ENCODE measurements at regions not wholly inside any gene's neighbourhood (a gene's known extent, or its start where the extent isn't known, plus 50 kb on each side); places are given as distances from the start of the nearest gene placed in this dataset.

DNA sequence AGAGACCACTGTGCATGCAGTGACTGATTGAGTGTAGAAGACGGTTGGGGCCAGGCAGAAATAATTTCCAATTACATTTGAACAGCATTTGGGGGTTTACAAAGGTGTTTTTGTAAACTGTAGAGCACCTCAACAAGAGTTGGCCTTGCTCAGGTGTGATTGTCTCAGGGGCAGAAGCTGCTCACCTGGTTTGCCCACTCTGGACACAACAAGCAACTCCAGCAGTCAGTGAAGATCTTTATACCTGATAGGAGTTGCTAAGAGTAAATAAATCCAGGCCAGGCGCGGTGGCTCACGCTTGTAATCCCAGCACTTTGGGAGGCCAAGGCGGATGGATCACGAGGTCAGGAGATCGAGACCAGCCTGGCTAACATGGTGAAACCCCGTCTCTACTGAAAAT, 221.3 kb downstream of the RAB28 start:
- H3K27me3 ChIP-seq (ENCODE audit: control insufficient read depth in 2 of 2, insufficient read depth in 1 of 2, low read length in 1 of 2), result no peaks in the 10 kb centered on the region
- no peaks in the 10 kb centered on the region for H3K4me1 ChIP-seq (ENCODE audit: control insufficient read depth in 2 of 2, insufficient read depth in 2 of 2, low read length in 2 of 2)
- H3K9me3 ChIP-seq (ENCODE audit: control insufficient read depth in 2 of 2, insufficient read depth in 1 of 2, low read length in 1 of 2), result no peaks in the 10 kb centered on the region
- no peak for DNase-seq (ENCODE audit: low read depth in 6 of 9, low spot score in 9 of 9)
- no peaks in the 10 kb centered on the region for H3K36me3 ChIP-seq (ENCODE audit: control insufficient read depth in 2 of 2, insufficient read depth in 2 of 2, low read length in 1 of 2)
- WGBS, result 94% methylated on average over 8 of the region's 8 CpGs
- H3K4me3 ChIP-seq (ENCODE audit: low read length in 2 of 2), result no peak overlapping the region
- H3K27ac ChIP-seq (ENCODE audit: low read depth in 1 of 2, low read length in 1 of 2), result no peak overlapping the region

- no peak for DNase-seq (ENCODE audit: low read depth in 6 of 9, low spot score in 9 of 9)
- Histone ChIP-seq H3K27me3 (ENCODE audit: control insufficient read depth in 2 of 2, insufficient read depth in 1 of 2, low read length in 1 of 2) (no peaks in the 10 kb centered on the region), H3K4me1 (ENCODE audit: control insufficient read depth in 2 of 2, insufficient read depth in 2 of 2, low read length in 2 of 2) (no peaks in the 10 kb centered on the region), H3K27ac (ENCODE audit: low read depth in 1 of 2, low read length in 1 of 2) (no peak overlapping the region), H3K4me3 (ENCODE audit: low read length in 2 of 2) (no peak overlapping the region), H3K36me3 (ENCODE audit: control insufficient read depth in 2 of 2, insufficient read depth in 2 of 2, low read length in 1 of 2) (no peaks in the 10 kb centered on the region), H3K9me3 (ENCODE audit: control insufficient read depth in 2 of 2, insufficient read depth in 1 of 2, low read length in 1 of 2) (no peaks in the 10 kb centered on the region)
- 75% methylated on average over 1 of the region's 1 CpG for WGBS
These were observed 222.5 kb downstream of the RAB28 start for GRCh38 chr4:13261486-13262257.

GRCh38 chr4:13260513-13260912, 223.6 kb downstream of the RAB28 start:
- H3K36me3 ChIP-seq (ENCODE audit: control insufficient read depth in 2 of 2, insufficient read depth in 2 of 2, low read length in 1 of 2), result no peaks in the 10 kb centered on the region
- no peaks in the 10 kb centered on the region for H3K27me3 ChIP-seq (ENCODE audit: control insufficient read depth in 2 of 2, insufficient read depth in 1 of 2, low read length in 1 of 2)
- no peaks in the 10 kb centered on the region for H3K4me1 ChIP-seq (ENCODE audit: control insufficient read depth in 2 of 2, insufficient read depth in 2 of 2, low read length in 2 of 2)
- H3K4me3 ChIP-seq (ENCODE audit: low read length in 2 of 2), result no peak overlapping the region
- WGBS, result 96% methylated on average over 1 of the region's 1 CpG
- H3K9me3 ChIP-seq (ENCODE audit: control insufficient read depth in 2 of 2, insufficient read depth in 1 of 2, low read length in 1 of 2), result no peaks in the 10 kb centered on the region
- no peak overlapping the region for H3K27ac ChIP-seq (ENCODE audit: low read depth in 1 of 2, low read length in 1 of 2)
- no peak for DNase-seq (ENCODE audit: low read depth in 6 of 9, low spot score in 9 of 9)

DNA sequence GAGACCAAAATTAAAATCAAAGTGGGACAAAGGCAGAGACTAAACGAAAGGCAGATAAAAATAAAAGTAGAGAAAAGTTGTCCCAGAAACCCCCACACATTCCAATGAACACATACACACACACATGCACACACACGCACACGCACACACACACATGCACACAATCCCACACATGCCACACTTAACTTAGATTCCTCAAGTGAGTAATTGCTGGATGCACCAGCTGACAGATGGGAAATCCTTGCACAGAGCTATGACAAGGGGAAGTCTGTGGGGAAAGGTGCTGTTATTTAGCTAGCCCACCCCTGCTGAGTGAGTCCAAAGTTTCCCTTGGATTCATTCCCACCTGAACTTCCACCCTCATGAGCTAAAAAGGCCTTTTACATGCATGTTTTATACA, 233.9 kb downstream of the RAB28 start:
- H3K9me3 ChIP-seq (ENCODE audit: control insufficient read depth in 2 of 2, insufficient read depth in 1 of 2, low read length in 1 of 2), result peaks cover 0 to 4% of the 10 kb centered on the region in 2 donors
- 92% methylated on average over 3 of the region's 3 CpGs for WGBS
- no peak overlapping the region for H3K4me3 ChIP-seq (ENCODE audit: low read length in 2 of 2)
- no peaks in the 10 kb centered on the region for H3K27me3 ChIP-seq (ENCODE audit: control insufficient read depth in 2 of 2, insufficient read depth in 1 of 2, low read length in 1 of 2)
- no peaks in the 10 kb centered on the region for H3K4me1 ChIP-seq (ENCODE audit: control insufficient read depth in 2 of 2, insufficient read depth in 2 of 2, low read length in 2 of 2)
- H3K27ac ChIP-seq (ENCODE audit: low read depth in 1 of 2, low read length in 1 of 2), result no peak overlapping the region
- H3K36me3 ChIP-seq (ENCODE audit: control insufficient read depth in 2 of 2, insufficient read depth in 2 of 2, low read length in 1 of 2), result no peaks in the 10 kb centered on the region
- no peak for DNase-seq (ENCODE audit: low read depth in 6 of 9, low spot score in 9 of 9)

- no peaks in the 10 kb centered on the region for H3K4me1 ChIP-seq (ENCODE audit: control insufficient read depth in 2 of 2, insufficient read depth in 2 of 2, low read length in 2 of 2)
These were observed 235.4 kb downstream of the RAB28 start for GRCh38 chr4:13248621-13249298.

GRCh38 chr4:13246107-13246506, 238.0 kb downstream of the RAB28 start:
- Histone ChIP-seq H3K27ac (ENCODE audit: low read depth in 1 of 2, low read length in 1 of 2) (no peak overlapping the region), H3K4me3 (ENCODE audit: low read length in 2 of 2) (no peak overlapping the region), H3K27me3 (ENCODE audit: control insufficient read depth in 2 of 2, insufficient read depth in 1 of 2, low read length in 1 of 2) (no peaks in the 10 kb centered on the region), H3K9me3 (ENCODE audit: control insufficient read depth in 2 of 2, insufficient read depth in 1 of 2, low read length in 1 of 2) (peaks cover 0 to 4% of the 10 kb centered on the region in 2 donors), H3K4me1 (ENCODE audit: control insufficient read depth in 2 of 2, insufficient read depth in 2 of 2, low read length in 2 of 2) (no peaks in the 10 kb centered on the region), H3K36me3 (ENCODE audit: control insufficient read depth in 2 of 2, insufficient read depth in 2 of 2, low read length in 1 of 2) (no peaks in the 10 kb centered on the region)
- WGBS, result 97% methylated on average over 1 of the region's 1 CpG
- DNase-seq (ENCODE audit: low read depth in 6 of 9, low spot score in 9 of 9), result no peak

More at GRCh38 chr4:13248621-13249298, 235.4 kb downstream of the RAB28 start:
- Histone ChIP-seq H3K27ac (ENCODE audit: low read depth in 1 of 2, low read length in 1 of 2) (no peak overlapping the region), H3K4me3 (ENCODE audit: low read length in 2 of 2) (no peak overlapping the region), H3K9me3 (ENCODE audit: control insufficient read depth in 2 of 2, insufficient read depth in 1 of 2, low read length in 1 of 2) (peaks cover 0 to 4% of the 10 kb centered on the region in 2 donors), H3K27me3 (ENCODE audit: control insufficient read depth in 2 of 2, insufficient read depth in 1 of 2, low read length in 1 of 2) (no peaks in the 10 kb centered on the region), H3K36me3 (ENCODE audit: control insufficient read depth in 2 of 2, insufficient read depth in 2 of 2, low read length in 1 of 2) (no peaks in the 10 kb centered on the region)
- no peak for DNase-seq (ENCODE audit: low read depth in 6 of 9, low spot score in 9 of 9)
- 50% methylated on average over 2 of the region's 2 CpGs for WGBS

GRCh38 chr4:13244444-13244843, 239.7 kb downstream of the RAB28 start:
- Histone ChIP-seq H3K36me3 (ENCODE audit: control insufficient read depth in 2 of 2, insufficient read depth in 2 of 2, low read length in 1 of 2) (no peaks in the 10 kb centered on the region), H3K4me3 (ENCODE audit: low read length in 2 of 2) (no peak overlapping the region), H3K9me3 (ENCODE audit: control insufficient read depth in 2 of 2, insufficient read depth in 1 of 2, low read length in 1 of 2) (peaks cover 0 to 4% of the 10 kb centered on the region in 2 donors), H3K27me3 (ENCODE audit: control insufficient read depth in 2 of 2, insufficient read depth in 1 of 2, low read length in 1 of 2) (no peaks in the 10 kb centered on the region), H3K4me1 (ENCODE audit: control insufficient read depth in 2 of 2, insufficient read depth in 2 of 2, low read length in 2 of 2) (no peaks in the 10 kb centered on the region), H3K27ac (ENCODE audit: low read depth in 1 of 2, low read length in 1 of 2) (no peak overlapping the region)
- 46% methylated on average over 2 of the region's 2 CpGs for WGBS
- DNase-seq (ENCODE audit: low read depth in 6 of 9, low spot score in 9 of 9), result no peak

GRCh38 chr4:13243152-13243551, 241.0 kb downstream of the RAB28 start:
- H3K4me1 ChIP-seq (ENCODE audit: control insufficient read depth in 2 of 2, insufficient read depth in 2 of 2, low read length in 2 of 2), result no peaks in the 10 kb centered on the region
- H3K27me3 ChIP-seq (ENCODE audit: control insufficient read depth in 2 of 2, insufficient read depth in 1 of 2, low read length in 1 of 2), result no peaks in the 10 kb centered on the region
- H3K4me3 ChIP-seq (ENCODE audit: low read length in 2 of 2), result no peak overlapping the region
- no peaks in the 10 kb centered on the region for H3K36me3 ChIP-seq (ENCODE audit: control insufficient read depth in 2 of 2, insufficient read depth in 2 of 2, low read length in 1 of 2)
- no peak for DNase-seq (ENCODE audit: low read depth in 6 of 9, low spot score in 9 of 9)
- peaks cover 0 to 4% of the 10 kb centered on the region in 2 donors for H3K9me3 ChIP-seq (ENCODE audit: control insufficient read depth in 2 of 2, insufficient read depth in 1 of 2, low read length in 1 of 2)
- H3K27ac ChIP-seq (ENCODE audit: low read depth in 1 of 2, low read length in 1 of 2), result no peak overlapping the region

GRCh38 chr4:13240066-13240465, 244.1 kb downstream of the RAB28 start:
- H3K27me3 ChIP-seq (ENCODE audit: control insufficient read depth in 2 of 2, insufficient read depth in 1 of 2, low read length in 1 of 2), result no peaks in the 10 kb centered on the region
- 91% methylated on average over 3 of the region's 3 CpGs for WGBS

More at GRCh38 chr4:13240066-13240465, 244.1 kb downstream of the RAB28 start:
- no peak overlapping the region for H3K4me3 ChIP-seq (ENCODE audit: low read length in 2 of 2)
- no peaks in the 10 kb centered on the region for H3K36me3 ChIP-seq (ENCODE audit: control insufficient read depth in 2 of 2, insufficient read depth in 2 of 2, low read length in 1 of 2)
- H3K4me1 ChIP-seq (ENCODE audit: control insufficient read depth in 2 of 2, insufficient read depth in 2 of 2, low read length in 2 of 2), result no peaks in the 10 kb centered on the region
- H3K27ac ChIP-seq (ENCODE audit: low read depth in 1 of 2, low read length in 1 of 2), result no peak overlapping the region
- no peaks in the 10 kb centered on the region for H3K9me3 ChIP-seq (ENCODE audit: control insufficient read depth in 2 of 2, insufficient read depth in 1 of 2, low read length in 1 of 2)
- DNase-seq (ENCODE audit: low read depth in 6 of 9, low spot score in 9 of 9), result no peak
